Stimulated activated CD4-positive, alpha-beta T cell treated with anti-CD3 and anti-CD28 coated beads, TNF-alpha, amount 100 ng/mL, for 24 hours (primary cell): ENCODE measurements at regions not wholly inside any gene's neighbourhood (a gene's known extent, or its start where the extent isn't known, plus 50 kb on each side); places are given as distances from the start of the nearest gene placed in this dataset.

ENCODE experiments used
- DNase-seq, 3 experiments: peaks; one replicate each; pipeline ENCODE4 v3.0.0-alpha.2; 2020; ENCODE audit warnings: low read depth in 3 of 3

GRCh38 chr1:29851691-29852090 lies 615.4 kb downstream of the PTPRU start:
- no peak for DNase-seq

GRCh38 chr1:29849991-29850757 lies 613.9 kb downstream of the PTPRU start:
- DNase-seq, result no peak

DNA sequence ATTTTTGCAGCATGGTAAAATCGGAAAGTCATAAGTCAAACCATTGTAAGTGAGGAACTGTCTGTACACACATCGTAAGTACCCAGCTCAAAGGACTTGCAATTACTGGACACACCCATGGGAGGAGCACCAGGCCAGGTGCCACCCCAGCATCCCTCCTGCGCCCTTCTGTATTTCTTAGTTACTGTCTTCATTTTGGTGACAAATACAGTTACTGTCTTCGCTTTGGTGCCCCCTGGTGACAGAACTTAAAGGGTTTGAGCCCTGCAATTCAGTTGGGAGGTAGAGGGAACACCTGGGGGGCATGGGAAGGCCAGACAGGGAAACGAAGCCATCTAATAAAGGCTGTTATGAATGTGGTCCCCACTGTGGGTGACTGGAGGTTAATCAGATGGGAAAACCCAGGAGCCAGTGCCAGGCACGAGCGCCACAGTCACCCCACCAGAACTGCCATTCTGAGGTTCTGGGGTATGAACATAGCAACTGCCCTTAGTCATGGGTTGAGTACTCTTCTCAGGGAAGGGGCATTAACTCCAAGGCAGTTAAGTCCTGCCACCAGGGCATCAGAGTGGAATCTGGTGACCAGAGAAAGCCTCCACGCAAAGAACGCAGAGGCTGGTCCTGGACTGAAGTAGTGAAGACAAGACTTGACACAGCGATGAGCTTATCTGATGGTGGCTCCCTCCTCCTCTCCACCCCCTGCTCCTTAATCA lies 612.9 kb downstream of the PTPRU start:
- DNase-seq, result peak; percentile 4 to 16 (median 8)

DNA sequence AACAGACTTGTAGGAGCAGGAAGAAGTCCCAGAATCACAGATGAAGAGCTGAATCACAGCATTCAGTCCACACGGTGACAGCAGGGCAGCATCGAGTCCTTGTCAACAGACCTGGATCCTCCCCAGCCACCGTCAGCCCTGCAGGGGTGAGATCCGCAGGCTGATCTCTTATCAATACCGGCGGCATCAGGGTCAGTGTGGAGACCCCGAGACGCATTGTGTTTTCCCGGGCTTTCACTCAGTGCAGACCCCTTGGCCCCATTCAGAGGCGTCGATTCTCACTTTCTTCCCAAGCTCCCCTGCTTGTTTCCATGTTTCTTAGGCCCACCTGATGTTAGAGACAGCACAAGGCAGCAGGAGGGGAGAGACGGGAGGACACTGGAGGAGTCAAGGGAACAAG lies 609.6 kb downstream of the PTPRU start:
- no peak for DNase-seq

- no peak for DNase-seq
Measured at GRCh38 chr1:29842130-29842529, 605.8 kb downstream of the PTPRU start.

DNA sequence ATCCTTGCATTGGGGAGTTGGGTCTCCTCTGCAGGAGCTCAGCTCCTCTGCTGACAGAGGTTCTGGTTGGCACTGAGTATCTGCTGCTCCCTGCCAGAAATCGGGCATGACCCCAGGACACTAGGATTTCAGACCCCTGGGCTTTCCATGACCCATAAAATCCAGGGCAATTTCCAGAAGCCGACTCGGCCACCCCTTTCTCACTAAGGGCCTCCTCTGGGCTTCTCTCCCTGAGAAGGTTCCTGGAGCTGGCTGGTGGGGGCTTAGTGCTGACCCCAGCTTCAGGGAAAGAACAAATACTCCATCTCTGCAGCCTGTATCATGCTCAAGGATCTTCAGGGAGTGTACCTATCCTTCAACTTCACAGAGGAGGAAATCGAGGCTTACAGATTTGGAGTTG lies 603.4 kb downstream of the PTPRU start:
- no peak for DNase-seq

DNA sequence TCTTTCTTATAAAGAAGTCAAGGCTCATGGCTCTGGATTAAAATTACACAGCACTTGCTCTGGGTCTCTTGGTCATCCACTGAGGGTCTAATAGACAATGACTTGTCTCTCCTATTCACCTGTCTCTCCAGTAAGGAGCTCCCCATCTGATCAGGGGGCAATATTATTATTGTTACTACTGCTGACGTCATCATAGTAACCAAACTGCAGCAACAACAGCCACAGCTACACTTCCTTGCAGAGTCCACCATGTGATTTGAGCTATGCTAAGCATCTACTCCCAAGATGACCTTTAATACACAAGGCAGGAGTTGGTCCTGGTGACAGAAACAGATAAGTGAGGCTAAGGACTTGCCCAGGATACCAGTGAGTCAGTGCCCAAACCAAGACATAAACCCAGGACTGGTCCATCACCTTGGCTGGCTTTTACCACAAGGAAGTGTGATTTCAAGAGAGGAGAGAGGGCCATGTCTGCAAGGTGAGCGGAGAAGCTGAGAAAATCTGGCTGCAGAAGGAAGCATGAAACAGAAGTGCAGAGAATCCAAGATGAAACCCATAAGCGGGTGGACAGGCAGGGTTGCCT lies 602.5 kb downstream of the PTPRU start:
- DNase-seq, result no peak

DNA sequence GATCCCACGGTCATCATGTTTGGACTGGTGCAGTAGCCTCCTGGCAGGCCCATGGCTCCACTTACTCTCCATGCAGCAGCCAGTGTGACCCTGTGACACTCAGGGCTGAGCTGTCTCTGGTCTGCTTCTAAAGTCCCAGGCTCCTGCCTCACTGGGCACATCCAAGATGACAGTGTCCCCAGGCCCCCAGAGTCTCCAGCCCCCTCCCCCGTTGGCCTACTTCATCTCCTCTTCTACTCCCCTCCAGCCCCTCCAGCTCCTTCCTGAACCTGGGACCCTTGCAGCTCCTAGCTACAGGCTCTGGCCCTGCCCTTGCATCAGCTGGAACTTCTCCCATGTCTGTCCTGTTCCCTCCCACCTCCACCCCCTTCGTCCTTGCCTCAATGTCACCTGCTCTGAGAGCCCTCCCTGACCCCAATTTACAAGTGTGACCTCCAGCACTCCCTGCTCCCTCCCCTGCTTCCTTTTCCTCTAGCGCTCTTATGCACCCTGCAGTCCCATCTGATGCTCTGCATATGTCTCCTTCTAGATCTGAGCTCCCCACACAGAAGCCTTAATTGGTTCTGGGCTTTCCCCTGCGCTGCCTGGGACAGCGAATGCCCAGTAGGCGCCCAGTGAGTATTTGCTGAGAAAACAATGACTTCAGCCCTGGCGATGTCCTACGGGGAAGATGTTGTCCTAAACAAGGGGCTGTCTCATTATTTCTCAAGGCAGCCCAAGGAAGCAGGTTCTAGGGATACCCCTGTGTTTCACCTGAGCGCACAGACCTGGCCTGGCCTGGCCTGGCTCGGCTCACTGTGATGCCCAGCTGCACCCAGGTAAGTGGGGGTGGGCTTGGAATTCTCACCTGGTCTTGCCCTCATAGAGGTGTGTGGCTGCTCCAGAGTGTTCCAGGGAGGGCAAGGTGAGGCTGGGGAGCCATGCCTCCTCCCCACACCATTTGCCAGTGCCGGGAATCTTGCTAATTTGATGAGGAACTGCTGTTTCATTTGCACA lies 600.6 kb downstream of the PTPRU start:
- DNase-seq, result no peak

GRCh38 chr1:29835874-29836273 lies 599.6 kb downstream of the PTPRU start:
- DNase-seq, result no peak

DNA sequence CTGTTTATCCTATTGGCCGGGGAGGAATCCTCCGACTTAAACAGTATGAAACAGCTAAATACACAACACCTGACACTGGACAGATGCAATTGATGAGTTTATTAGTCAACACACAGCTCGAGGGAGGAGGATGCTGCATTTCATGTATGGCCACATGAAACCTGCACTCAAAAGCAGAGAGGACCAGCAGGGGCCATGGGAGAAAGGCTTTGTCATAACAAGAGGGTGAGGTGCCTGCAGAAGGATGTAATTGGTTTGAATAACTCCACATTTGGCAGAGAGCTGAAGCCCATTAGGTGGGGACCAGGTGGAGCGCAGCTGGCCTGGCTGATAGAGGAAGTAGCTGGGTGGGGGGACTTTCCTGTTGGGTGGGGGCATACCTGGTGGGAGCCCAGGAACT lies 599.1 kb downstream of the PTPRU start:
- DNase-seq, result no peak

GRCh38 chr1:29833581-29833980 lies 597.3 kb downstream of the PTPRU start:
- DNase-seq, result no peak

DNA sequence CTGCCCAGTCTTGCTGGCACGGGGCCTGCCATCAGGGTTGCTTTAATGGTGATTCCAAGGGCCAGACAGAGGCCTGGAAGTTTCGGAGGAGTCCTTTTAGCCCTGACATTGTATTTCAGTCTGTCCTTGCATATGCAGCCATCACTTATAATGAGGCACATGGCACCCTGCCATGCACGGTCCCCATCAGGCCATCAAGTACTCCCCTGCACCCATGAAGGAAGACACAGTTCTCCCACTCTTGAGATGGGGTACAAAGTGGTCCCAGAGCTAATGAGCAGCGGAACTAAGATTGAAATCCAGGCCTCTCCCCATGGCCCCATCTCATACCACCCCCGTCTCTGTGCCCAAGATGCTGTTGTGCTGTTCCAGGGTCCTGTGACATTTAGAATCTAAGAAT lies 596.6 kb downstream of the PTPRU start:
- DNase-seq, result no peak

DNA sequence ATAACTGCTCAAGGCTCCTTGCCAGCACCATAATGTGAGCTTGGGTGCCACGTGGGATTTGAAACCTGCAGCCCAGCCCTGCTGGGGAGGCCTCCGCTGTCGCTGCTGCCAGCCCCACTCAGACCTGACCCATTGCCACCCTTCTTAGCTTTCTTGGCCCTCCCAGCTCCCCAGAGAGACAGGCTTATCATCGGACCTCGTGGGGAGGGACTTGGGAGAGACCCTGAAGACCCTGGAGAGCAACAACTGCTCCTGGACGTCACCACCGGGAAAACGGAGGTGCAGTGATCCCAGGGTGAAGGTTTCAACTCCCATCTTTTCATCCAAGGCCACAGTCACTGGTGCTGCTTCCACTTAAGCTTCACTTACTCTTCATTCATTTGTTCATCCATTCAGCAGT lies 596.1 kb downstream of the PTPRU start:
- DNase-seq, result no peak

- DNase-seq, result no peak
Measured at GRCh38 chr1:29831500-29832117, 595.3 kb downstream of the PTPRU start.

GRCh38 chr1:29830916-29831315 lies 594.6 kb downstream of the PTPRU start:
- DNase-seq, result no peak

GRCh38 chr1:29830383-29830782 lies 594.1 kb downstream of the PTPRU start:
- DNase-seq, result no peak

DNA sequence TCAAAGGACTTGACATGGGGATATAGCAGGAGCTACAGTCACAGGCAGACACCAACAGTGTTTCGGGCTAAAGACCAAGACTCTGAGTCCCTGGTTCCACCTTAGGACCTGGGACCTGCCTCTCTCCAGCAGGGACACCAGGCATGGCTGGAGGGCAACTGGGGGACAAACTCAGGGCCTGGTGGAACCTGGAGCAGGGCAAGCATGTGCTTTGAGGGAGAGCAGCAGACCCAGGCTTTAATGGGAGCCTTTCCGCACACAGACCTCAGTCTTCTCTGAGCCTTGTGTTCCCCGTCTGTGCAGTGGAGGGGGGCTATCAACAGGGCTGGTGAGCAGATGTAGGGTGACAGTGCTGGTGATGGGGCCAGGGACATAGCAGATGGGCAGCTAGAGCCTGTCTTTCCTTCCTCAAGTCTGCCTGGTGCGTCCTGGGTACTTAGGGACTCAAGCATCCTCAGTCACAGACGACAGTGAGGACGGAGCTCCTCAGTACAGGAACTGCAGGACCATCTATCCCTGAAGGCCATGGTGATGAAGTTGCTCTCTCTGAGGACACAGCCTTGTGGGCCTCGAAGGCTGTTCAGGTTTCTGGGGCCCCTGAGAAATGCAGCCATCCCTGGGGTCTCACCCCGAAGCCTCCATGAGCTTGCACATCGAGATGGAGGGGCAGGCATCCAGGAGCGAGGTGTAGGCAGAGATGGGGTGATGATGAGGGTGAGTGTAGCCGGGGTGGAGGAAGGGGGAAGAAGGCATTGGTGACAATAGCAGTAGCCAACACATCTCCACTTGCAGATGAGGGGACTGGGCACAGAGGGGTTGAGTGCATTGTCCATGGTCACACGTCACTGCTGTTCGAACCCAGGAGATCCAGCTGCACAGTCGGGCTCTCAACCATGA lies 593.4 kb downstream of the PTPRU start:
- DNase-seq, result no peak

GRCh38 chr1:29828526-29829447 lies 592.5 kb downstream of the PTPRU start:
- DNase-seq, result no peak
